ENCODE measurements at regions not wholly inside any gene's neighbourhood (a gene's known extent, or its start where the extent isn't known, plus 50 kb on each side); places are given as distances from the start of the nearest gene placed in this dataset.

DNA sequence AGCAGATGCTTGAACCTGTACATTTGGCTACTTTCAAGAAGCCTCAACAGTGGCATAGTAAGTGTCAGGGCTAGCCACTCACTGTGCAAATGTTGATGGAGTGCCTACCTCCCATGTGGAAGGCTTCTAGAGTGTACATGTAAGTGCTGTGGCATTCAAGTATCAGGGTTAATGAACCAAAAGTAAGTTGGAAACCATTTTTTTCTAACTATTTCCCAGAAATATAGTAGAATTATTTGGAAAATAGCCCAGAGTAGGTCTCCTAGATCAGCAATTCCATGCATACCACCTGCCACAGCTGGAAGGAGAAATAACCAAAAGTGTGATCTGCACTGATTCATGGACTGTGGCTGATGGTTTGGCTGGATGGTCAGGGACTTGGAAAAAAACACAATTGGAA, 53.3 kb downstream of the FOXD1 start:
- no peak for DNase-seq

DNA sequence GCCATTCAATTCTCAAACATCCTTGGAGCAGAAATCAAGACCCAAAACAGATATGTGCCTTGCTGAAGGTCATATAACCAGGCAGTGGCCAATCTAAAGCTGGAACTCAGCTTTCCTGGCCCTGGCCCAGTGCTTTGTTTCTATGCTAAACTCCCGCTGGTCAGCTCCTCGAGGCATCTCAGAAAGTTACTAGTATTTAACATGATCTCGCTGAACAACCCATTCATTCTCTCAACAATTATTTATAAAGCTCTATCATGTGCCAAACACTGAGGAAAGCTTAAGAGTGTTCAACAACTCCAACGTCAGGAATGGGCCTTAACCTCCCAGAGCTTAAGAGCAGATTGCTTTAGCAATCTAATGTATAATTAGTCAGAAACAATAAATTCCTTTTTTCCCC, 54.0 kb downstream of the FOXD1 start:
- no peak for DNase-seq

DNA sequence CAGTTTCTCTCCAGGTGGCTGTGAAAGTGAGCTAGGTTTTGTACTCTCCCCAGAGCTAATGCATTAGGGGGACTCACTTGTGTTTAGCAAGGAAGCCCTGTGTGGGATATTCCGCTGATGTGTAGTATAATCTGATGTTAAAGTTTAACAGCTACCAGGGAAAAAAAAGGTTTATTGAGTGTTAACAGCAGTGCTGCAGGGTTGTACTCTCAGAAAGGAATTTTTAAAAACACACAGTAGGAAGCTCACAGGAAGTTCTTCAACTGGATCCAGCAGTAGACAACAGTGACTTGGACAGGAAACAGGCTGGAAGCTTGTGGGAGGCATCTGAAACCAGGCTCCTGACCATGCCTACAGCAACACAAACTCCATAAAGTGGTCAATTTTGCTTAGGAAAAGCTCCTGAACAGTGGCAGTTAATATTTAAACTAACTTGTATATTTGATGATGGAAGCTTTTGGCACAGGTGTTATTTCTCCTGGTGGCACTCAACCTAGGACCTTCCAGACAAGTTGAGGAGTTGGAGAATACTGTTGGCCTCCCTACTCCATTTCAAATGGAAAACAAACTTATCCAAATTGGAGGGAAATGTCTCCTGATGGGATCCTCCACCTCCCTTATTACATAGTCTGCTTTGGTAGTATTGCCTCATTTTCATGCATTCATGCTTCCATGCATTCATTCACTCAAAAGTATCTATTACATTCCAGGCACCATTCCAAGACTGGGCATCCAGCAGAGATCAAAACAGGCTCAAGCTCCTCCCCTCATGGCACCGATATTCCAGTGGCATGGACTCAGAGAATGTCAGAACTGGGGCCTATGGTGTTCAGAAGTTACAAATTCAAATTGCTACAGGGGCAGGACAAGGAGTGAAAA, 54.7 kb downstream of the FOXD1 start:
- no peak for DNase-seq

DNA sequence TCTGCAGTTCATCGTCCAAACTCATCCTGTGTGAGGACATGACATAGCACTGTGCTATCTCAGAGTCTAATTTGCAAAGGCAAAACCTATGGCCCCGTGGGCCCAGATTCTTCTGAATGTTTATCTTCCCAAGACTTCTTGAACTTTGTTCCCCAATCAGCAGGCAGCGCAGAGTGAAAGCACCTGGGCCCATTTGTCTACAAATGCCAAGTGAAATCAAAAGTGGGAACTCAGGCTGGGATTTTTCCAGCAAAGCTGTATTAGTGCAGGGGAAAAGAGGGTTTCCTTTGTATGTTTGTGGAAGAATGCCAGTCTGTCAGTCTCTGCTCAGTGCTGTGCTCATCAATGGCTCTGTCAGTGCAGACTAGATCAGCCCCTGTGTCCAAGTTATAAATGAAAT, 55.8 kb downstream of the FOXD1 start:
- DNase-seq, result no peak

DNA sequence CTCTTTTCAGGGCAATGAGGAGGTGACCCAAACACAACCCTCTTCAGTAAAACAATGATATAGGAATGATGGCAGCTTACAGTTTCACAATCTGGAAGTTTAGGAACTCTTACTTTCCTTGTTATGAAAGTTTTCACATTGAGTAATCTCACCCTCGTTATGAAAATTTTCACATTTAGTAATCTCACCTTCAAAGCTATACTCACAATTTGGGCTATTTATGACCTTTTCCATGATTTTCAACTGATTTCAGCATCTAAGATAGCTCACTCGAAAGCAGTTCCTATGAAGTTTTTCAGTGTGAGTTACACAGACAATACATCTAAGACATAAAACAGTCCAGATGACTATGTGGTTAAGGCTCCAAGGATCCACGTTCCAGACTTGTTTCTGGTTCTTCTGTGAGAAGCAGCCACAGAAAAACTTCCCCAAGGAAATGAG, 57.1 kb downstream of the FOXD1 start:
- no peak for DNase-seq

DNA sequence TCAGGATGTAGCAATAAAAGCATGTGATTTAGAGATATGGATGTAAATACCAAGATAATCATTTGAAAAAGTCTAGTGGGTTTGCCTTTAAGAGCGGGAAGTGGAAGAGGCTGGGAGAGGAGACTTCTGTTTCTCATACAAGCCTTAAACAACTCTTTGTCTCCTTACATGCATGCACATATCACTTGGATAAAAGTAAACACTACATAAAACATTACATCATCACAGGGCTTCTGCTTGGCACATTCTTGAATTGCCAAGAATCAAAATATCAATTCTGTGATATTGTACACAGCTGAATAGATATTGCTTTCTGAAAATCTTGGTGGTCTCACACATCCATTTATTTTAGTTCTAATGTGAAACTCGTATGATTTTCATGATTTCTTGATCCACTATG, 57.6 kb downstream of the FOXD1 start:
- DNase-seq, result no peak

DNA sequence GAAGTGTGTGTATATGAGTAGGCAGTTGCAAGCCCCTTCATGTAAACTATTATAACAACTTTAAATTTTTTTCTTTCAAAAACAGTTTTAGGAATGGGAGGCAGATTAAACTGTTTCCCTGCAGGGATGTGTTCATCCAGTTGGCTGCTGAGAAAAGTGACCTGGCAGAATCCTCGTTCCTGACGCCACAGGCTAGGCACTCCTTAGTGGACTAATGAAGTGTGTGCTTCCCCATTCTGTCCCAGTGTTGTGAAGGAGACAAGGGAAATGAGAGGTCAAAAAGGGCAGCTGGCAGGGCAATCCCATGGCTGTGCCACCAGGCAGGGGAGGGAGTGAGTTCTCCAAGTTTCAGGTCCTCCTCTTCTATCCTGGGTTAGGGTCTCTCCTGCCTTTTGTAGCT, 59.8 kb downstream of the FOXD1 start:
- no peak for DNase-seq

DNA sequence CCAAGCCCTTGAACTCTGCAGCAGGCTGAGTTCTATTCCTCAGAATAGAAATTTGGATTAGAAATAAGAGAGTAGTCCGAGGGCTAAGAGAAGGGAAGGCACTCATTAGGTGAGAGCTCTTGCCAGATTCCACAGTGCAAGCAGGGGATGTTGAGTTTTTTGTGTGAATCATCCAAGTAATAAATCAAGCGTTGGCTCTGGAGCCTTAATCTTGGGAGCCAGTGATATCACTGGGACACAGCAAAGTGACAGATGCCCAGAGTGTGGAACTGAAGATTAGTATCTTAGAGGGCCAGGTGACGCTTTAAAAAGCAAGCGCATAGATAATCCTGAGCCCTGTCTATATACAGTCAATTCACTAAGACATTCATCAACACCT, 60.3 kb downstream of the FOXD1 start:
- no peak for DNase-seq

DNA sequence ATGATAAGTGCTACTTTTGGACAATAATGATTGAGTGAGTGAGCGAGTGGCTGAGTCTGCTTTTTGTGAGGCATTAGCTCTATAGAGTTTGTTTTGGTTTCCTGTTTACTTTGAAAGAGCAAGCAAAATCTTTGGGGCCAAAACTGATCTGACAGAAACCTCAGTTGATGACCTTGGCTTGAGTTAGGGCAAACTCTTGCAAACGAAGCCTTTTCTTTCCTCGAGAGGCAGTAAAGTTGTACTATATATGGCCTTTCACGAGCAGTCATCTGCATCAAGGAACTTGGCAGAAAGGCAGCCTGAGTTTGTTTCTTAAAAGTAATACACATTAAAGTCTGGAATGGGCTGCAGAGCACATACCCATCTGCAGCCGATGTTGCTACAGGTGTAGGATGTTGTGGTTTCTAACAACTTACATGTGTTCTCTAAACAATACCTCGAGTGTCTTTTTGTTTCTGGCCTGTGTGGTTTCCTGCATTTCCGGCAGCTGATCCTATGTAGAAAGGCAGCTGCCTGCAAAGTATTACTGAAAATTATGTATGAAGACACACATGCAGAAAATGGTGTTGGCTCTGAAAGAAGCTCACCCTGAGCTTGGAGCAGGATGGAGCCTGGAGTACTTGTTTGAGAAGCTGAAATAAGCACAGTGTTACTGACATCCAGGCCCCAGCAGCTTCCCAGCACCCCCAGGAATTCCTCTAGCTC, 60.8 kb downstream of the FOXD1 start:
- DNase-seq, result no peak

DNA sequence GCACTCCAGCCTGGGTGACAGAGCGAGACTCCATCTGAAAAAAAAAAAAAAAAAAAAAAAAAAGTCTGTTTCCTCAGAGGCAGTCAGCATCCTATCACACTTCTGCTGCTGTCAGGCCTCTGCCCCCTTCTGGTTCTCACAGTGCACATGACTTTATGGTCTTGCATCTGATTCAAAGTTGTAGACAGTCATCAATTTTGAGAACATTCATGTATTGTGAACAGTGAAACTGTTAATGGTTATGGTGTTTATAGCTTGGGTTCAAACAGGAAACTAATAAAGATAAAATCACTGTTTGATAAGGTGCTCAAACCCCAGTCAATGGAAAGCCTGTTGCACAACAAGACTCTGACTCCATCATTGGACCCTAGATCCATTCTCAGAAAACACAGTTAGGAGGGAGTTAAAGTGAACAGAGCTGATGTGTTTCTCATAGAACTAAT, 61.4 kb downstream of the FOXD1 start:
- no peak for DNase-seq

DNA sequence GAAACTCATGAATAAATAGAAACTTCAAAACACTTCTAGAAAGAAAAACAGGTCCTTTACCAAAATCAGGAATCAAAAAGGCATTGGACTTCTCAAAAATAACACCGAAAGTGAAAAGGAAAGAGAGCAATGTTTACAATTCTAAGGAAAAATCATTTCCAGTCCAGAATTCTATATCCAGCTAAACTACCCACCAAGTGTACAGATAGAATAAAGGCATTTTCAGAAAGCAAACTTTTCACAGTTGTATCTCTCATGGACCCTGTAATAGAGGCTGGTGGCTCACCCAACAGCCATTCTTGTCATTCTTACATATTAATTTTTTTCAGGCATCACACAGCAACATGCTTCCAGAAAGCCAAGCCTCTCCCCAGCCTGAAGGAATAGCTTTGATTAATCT, 63.7 kb downstream of the FOXD1 start:
- no peak for DNase-seq

DNA sequence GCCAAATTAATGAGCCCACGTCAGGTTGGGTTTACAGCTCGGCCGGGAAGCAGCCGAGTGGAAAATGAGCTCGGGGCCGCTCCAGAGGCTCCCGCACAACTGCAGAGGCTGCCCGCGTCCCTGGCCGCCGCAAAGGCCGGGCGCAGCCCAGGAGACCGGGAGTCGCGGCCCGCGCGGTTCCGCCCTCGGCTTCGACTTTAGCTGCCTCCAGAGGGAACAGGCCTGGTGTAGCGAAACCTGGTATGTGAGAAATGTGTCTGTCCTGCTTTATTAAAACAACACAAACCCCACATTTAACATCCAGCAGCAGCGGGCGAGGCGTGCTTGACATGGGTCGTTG, 66.2 kb downstream of the FOXD1 start:
- no peak for DNase-seq

DNA sequence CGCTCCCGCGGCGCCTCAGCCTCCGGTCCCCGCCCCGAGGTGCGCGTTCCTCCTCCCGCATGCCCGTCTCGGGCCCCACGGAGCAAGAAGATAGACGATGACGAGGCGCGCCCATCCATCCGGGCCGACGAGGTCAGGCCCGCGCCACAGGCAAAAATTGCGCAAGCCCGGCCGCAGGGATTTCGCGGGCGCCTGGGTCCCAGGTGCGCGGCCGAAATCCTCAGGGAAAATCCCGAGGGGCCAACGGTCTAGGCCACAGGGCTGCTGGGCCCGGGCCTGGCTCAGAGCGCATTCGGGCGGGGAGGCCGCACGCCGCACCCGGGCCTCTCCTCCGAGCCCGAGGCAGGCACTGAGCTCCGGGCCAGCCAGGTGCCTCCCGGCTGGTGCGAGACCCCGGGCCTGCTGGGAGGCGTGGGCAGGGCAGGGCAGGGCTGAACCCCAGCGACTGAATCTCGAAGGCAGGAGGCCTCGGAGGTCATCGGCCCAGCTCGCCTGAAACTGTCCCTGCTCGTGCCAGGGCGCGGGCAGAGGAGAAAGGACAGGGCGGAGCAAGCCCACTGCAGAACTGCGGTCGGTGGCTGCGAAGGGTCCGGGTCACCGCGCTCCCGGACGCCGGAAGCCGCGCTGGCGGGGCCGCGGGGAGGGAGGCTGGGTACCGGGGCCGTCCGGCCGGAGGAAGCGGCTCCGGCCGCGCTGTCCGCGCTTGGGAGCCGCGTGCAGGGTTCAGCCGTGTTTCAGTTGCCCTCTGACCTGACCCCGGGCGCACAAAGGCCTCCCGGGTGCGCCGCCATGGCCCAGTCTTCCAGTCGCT, 66.8 kb downstream of the FOXD1 start:
- no peak for DNase-seq

DNA sequence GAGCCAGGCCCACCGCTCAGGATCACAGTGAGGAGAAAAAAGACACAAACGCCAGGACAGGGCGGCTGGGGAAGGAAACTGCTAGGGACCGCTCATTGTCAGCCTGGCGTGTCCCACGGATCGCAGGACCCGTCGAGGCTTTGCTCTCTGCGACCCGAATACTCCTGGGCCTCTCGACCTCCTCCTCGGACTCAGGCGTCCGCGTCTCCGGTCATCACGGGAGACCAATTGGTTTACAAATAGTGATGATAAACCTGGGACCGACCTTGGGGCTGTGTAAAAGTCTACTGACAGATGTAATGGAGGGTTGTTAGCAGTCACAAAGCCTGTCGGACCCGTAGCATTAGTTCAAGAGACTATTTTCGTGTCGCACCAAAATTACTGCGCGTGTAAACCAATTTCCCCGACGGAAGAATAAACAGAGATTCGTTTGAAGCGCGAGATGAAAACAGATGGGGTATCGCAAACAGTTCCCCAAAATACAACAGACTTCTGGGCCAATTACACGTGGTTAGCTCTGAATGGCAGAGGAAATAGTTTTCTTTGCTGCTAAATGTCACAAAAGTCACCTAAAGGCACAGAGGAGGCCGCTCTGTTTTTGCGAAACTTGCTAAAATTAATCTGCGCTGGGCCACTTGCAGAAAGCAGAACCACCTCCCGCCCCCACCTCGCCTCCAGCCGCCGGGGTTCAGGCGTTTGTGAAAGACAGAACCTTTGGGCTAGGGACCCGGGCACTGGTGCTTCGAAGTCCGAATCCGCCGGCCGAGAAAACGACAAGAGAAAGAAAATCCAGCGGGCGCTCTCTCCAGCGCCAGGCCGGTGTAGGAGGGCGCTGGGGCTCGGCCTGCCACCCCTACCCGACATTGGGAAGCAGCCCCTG, 67.6 kb downstream of the FOXD1 start:
- DNase-seq, result no peak

DNA sequence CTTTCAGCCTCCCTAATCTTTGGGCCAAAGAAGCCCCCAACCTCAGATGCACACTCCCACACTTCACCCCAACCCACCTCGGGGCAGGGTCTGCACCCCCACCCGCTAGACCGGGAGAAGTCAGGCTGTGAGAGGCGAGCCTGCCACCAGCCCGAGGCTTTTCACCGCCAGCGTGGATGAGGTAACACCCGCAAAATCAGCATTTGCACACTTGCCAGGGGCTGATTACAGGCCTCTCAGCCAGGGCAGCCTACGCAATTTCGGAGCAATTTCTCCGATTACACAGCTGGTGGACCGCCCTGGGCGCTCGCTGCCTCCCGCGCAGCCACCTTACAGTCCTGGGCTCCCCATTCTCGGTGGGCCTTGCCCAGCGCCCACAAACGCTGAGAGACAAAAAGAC, 68.5 kb downstream of the FOXD1 start:
- no peak for DNase-seq

DNA sequence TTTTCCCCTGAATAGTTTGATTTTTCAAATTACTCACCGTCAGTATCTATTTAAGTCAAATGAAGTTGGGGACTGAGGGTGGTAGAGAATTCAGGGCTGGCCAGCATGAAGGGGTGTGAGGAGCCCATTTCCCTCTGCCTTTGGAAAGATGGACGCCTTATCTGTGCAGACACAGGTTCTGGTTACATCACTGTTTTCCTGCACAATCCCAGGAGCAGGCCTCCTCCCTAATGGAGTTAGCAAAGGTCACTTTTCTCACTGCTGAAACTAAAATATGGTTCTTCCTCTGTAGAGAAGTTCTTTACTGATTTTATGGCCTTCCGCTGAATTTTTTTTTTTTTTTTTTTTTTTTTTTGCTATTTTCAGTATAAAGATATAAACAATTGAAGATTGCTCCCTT, 69.1 kb downstream of the FOXD1 start:
- DNase-seq, result no peak

DNA sequence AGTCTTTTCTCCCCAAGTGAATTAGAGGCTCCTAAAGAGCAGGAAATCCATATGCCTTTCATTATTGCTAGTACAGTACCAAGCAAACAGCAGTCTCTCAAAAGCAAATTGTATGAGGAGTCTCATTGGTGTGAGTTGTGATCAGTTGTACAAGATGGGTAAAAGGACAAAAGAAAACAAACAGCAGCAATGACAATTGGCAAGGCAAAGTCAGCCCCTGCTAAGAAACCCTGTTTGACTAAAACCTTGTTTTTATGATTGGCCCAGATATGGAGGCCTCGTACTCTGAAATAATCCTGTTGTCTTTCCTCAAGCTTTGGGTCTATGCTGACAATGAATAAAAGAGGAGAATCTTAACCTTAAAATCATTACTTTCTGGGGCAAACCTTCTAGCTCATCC, 69.8 kb downstream of the FOXD1 start:
- DNase-seq, result no peak

DNA sequence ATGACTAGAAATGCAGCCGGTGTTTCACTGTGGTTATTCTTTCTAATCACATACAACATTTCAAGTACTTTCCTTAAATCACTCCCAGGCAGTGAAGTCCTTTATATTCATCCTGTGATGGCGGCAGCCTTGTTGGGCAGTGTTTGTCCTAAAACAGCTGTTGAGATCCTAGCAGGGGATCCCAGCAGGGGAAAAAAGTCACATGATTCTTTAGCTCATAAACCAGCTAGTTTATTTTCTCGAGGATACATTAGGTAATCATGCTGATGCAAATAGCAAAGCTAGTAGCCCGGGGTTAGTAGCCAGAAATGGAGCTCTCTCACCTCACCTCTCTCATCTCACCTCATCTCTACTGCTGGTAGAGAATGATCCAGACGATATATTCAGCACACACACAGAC, 70.5 kb downstream of the FOXD1 start:
- DNase-seq, result no peak

DNA sequence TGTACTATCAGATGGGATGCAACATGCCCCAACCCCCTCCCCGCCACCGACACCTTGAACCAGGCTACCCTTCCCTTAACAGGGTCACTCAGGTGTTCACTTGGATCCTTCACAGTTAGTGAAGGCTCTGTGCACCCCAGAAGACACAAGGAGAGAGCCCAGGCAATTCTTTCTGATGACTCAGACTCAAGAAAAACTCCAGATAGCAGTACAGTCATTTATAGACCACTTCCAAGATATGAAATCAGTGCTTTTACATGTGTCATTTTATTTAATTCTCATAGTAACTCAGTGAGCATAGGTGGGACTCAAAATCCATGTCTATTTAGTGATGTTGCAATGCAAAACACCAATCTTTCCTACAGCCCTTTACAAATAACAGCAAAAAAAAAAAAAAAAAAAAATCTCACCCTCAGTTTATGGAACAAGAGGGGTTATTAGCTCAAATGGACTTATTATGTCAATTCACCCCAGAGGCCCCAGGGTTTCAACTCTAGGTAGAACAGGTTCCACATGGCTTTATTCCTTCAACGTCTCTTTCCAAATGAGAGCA, 71.9 kb downstream of the FOXD1 start:
- no peak for DNase-seq

DNA sequence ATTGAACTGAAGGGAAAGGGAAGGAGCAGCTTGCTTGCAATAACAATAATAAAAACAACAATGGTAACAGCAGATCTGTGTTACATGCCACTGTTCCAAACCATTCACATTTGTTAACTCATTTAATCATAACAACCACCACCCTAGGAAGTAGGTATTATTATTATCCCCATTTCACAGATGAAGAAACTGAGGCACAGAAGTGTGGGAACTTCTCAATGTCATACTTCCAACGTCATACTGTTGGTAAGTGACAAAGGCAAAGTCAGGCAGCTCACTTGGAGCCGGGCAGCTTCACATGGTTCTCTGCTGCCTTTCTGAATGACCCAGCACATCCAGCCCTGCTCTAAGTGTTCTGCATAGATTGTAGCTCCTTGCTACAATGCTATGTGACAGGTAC, 72.6 kb downstream of the FOXD1 start:
- no peak for DNase-seq

DNA sequence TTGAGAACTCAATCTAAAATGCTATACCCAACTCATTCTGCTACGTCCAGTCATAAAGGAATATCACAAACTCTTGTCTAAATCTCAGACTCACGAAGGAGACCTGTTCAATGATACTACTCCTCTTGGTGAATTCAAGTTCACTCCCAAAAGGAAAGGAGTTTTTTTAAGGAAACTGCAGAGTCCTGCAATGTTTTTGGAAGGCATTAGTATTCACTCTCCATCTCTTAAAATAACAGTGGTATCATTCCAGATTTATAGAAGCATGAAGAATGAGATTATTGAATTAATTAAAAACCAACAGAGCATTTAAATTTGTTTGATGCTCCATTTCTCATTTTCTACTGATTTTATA, 73.4 kb downstream of the FOXD1 start:
- no peak for DNase-seq

DNA sequence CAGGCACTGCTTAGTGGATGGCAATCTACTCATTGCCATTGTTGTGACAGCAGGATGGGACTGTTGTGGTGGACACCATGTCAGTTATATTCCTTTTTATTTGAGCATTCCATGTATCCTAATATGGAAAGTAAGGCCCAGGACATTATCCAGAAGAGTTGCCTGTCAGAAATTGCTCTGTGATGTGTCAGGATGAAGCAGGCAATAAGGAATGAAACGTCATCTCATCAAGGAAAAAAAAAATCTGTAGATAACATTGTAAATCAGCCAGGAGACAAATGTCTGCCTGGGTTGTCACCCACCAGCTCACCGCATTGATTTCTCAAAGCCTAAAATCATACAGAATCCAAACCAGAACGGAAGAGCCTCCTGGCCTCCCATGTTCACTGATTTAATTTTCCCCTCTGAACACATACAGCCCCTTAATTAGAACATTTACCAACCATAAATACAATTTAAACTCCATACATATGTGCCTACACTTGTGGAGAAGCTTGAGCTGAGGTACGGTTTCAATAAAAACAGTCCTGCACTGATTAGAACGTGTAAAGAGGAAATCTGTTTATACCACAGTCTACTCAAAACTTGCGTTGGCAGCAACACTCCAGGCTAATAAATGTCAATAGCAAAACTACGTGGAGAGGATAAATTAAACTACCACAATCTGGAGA, 73.9 kb downstream of the FOXD1 start:
- DNase-seq, result no peak
